ENCODE measurements at regions not wholly inside any gene's neighbourhood (a gene's known extent, or its start where the extent isn't known, plus 50 kb on each side); places are given as distances from the start of the nearest gene placed in this dataset.
A peak's percentile ranks its signal among the peaks of the same experiment; 100 is the strongest.

- ChIA-PET CTCF (interaction anchor here (0.6 kb wide), 1 partner anchor 271 kb away, joined by 4 read pairs; no protein-coding TSS in a partner anchor), POLR2A (ENCODE audit: unreplicated experiment) (no interaction called here)
- H3K27ac ChIP-seq: peak overlapping the region; percentile 42
- H3K4me3 ChIP-seq: no peak overlapping the region
- intact Hi-C loops (cut with micrococcal nuclease; ENCODE audit: unreplicated experiment): no loop called here
- TF ChIP-seq EZH2 (IDR thresholded peaks at IDR 0.05; ENCODE audit: low read depth): no peak
- no peak for TF ChIP-seq CTCF (conservative IDR thresholded peaks at IDR 0.05)
- peak overlapping the region; percentile 7; the same call in 1 of the 2 replicates for H2AFZ ChIP-seq
- H3K4me2 ChIP-seq: peak overlapping the region; percentile 27
- H3K79me2 ChIP-seq (ENCODE audit: low read depth): no peaks in the 10 kb centered on the region
- H3K9me3 ChIP-seq (ENCODE audit: insufficient read depth, low read depth): no peaks in the 10 kb centered on the region
- H3K4me1 ChIP-seq (replicated peaks; ENCODE audit: insufficient read depth): peaks cover 35% of the 10 kb centered on the region
- H3K36me3 ChIP-seq (ENCODE audit: low read depth): no peaks in the 10 kb centered on the region
- peaks cover 29% of the 10 kb centered on the region for H3F3A ChIP-seq (ENCODE audit: insufficient read depth, low read depth)
- H4K20me1 ChIP-seq (ENCODE audit: insufficient read depth): no peaks in the 10 kb centered on the region
- H3K27me3 ChIP-seq (ENCODE audit: insufficient read depth, low read depth): no peaks in the 10 kb centered on the region
- no peaks in the 10 kb centered on the region for H3K9me2 ChIP-seq (ENCODE audit: insufficient read depth)
- peak in 1 of 2 experiments; percentile 70 for DNase-seq
- BruUV-seq (replicated peaks): no TSS peak
Measured at GRCh38 chr1:91121366-91121765, 99.5 kb upstream of the ZNF644 start.

GRCh38 chr1:91120936-91121335 lies 99.1 kb upstream of the ZNF644 start:
- BruUV-seq (replicated peaks): no TSS peak
- DNase-seq: peak in 1 of 2 experiments; percentile 83
- CTCF ChIA-PET: no interaction called here
- Histone ChIP-seq H3K36me3 (ENCODE audit: low read depth) (no peaks in the 10 kb centered on the region), H2AFZ (peak overlapping the region; percentile 7; the same call in 1 of the 2 replicates), H3F3A (ENCODE audit: insufficient read depth, low read depth) (peaks cover 29% of the 10 kb centered on the region), H3K79me2 (ENCODE audit: low read depth) (no peaks in the 10 kb centered on the region), H3K9me2 (ENCODE audit: insufficient read depth) (no peaks in the 10 kb centered on the region), H3K27me3 (ENCODE audit: insufficient read depth, low read depth) (no peaks in the 10 kb centered on the region), H3K4me1 (replicated peaks; ENCODE audit: insufficient read depth) (peaks cover 35% of the 10 kb centered on the region), H3K27ac (peak overlapping the region; percentile 42), H3K4me2 (peak overlapping the region; percentile 27), H3K9me3 (ENCODE audit: insufficient read depth, low read depth) (no peaks in the 10 kb centered on the region), H4K20me1 (ENCODE audit: insufficient read depth) (no peaks in the 10 kb centered on the region), H3K4me3 (no peak overlapping the region)
- TF ChIP-seq CTCF (conservative IDR thresholded peaks at IDR 0.05): no peak
- no peak for TF ChIP-seq EZH2 (IDR thresholded peaks at IDR 0.05; ENCODE audit: low read depth)
- intact Hi-C loops (cut with micrococcal nuclease; ENCODE audit: unreplicated experiment): no loop called here
- POLR2A ChIA-PET (ENCODE audit: unreplicated experiment): no interaction called here

- TF ChIP-seq EZH2 (IDR thresholded peaks at IDR 0.05; ENCODE audit: low read depth): no peak
- TF ChIP-seq CTCF (conservative IDR thresholded peaks at IDR 0.05): no peak
- Histone ChIP-seq H3K27ac (peak overlapping the region; percentile 42), H3K9me2 (ENCODE audit: insufficient read depth) (no peaks in the 10 kb centered on the region), H3K9me3 (ENCODE audit: insufficient read depth, low read depth) (no peaks in the 10 kb centered on the region), H4K20me1 (ENCODE audit: insufficient read depth) (no peaks in the 10 kb centered on the region), H3F3A (ENCODE audit: insufficient read depth, low read depth) (peaks cover 29% of the 10 kb centered on the region), H3K36me3 (ENCODE audit: low read depth) (no peaks in the 10 kb centered on the region), H3K27me3 (ENCODE audit: insufficient read depth, low read depth) (no peaks in the 10 kb centered on the region), H2AFZ (no peak overlapping the region), H3K4me2 (peak overlapping the region; percentile 27), H3K4me1 (replicated peaks; ENCODE audit: insufficient read depth) (peaks cover 35% of the 10 kb centered on the region), H3K4me3 (no peak overlapping the region), H3K79me2 (ENCODE audit: low read depth) (no peaks in the 10 kb centered on the region)
- BruUV-seq (replicated peaks): no TSS peak
- POLR2A ChIA-PET (ENCODE audit: unreplicated experiment): no interaction called here
- CTCF ChIA-PET: no interaction called here
- intact Hi-C loops (cut with micrococcal nuclease; ENCODE audit: unreplicated experiment): no loop called here
- DNase-seq: peak in 1 of 2 experiments; percentile 80
Measured at GRCh38 chr1:91120421-91120820, 98.6 kb upstream of the ZNF644 start.

Data from PC-9 (cell line).